DOHH2 (cell line): ENCODE measurements at regions not wholly inside any gene's neighbourhood (a gene's known extent, or its start where the extent isn't known, plus 50 kb on each side); places are given as distances from the start of the nearest gene placed in this dataset.

ENCODE experiments used
- H3F3A ChIP-seq: fragments of 200-600 bp; sonication (generic), shearing (Covaris generic); 2 replicates; pipeline ENCODE4 v1.6.0; 2016; ENCODE audit warnings: antibody characterized with exemption, mild to moderate bottlenecking; ENCODE audit not compliant: control insufficient read depth, insufficient read depth
- H3K27ac ChIP-seq: fragments of 200-600 bp; sonication (generic); 2 replicates; pipeline ENCODE4 v1.5.1; 2014; ENCODE audit warnings: low read depth, mild to moderate bottlenecking, low read length, moderate library complexity
- H3K27me3 ChIP-seq: fragments of 200-600 bp; sonication (generic); 2 replicates; pipeline ENCODE4 v1.6.1; 2014; ENCODE audit warnings: mild to moderate bottlenecking, low read length, mixed read lengths; ENCODE audit not compliant: control insufficient read depth
- H3K36me3 ChIP-seq: fragments of 200-600 bp; sonication (generic); 2 replicates; pipeline ENCODE4 v1.6.1; 2014; ENCODE audit warnings: mild to moderate bottlenecking, low read length, moderate library complexity, mixed read lengths; ENCODE audit not compliant: control insufficient read depth
- H3K4me1 ChIP-seq: fragments of 200-600 bp; sonication (generic); 2 replicates; pipeline ENCODE4 v1.6.1; 2014; ENCODE audit warnings: mild to moderate bottlenecking, low read length, mixed read lengths; ENCODE audit not compliant: control insufficient read depth
- H3K4me2 ChIP-seq: fragments of 200-600 bp; sonication (generic); 2 replicates; pipeline ENCODE4 v1.6.0; 2014; ENCODE audit warnings: mild to moderate bottlenecking, low read length, moderate library complexity
- H3K4me3 ChIP-seq: fragments of 200-600 bp; sonication (generic); 2 replicates; pipeline ENCODE4 v1.5.1; 2014; ENCODE audit warnings: mild to moderate bottlenecking, low read length, mixed read lengths
- H3K79me2 ChIP-seq: fragments of 200-600 bp; sonication (generic); 2 replicates; pipeline ENCODE4 v1.6.1; 2014; ENCODE audit warnings: mild to moderate bottlenecking, low read length, mixed read lengths; ENCODE audit not compliant: control insufficient read depth
- H3K9me2 ChIP-seq: fragments of 200-600 bp; sonication (generic); replicated peaks from 2 replicates; pipeline ENCODE4 v1.6.1; 2014; ENCODE audit warnings: mild to moderate bottlenecking, low read length, mixed read lengths; ENCODE audit not compliant: control insufficient read depth
- H3K9me3 ChIP-seq: fragments of 200-600 bp; sonication (generic); 2 replicates; pipeline ENCODE4 v1.6.1; 2014; ENCODE audit warnings: antibody characterized with exemption, low read length, mixed read lengths; ENCODE audit not compliant: control insufficient read depth, insufficient read depth
- H4K20me1 ChIP-seq: fragments of 200-600 bp; sonication (generic); 2 replicates; pipeline ENCODE4 v1.6.0; 2014; ENCODE audit warnings: low read depth, mild to moderate bottlenecking, antibody characterized with exemption, low read length, moderate library complexity; ENCODE audit not compliant: control insufficient read depth, insufficient read depth
- EZH2phosphoT487 ChIP-seq: fragments of 200-600 bp; sonication (generic); IDR thresholded peaks from 2 replicates; pipeline ENCODE4 v1.6.1; 2017; ENCODE audit warnings: borderline replicate concordance, mild to moderate bottlenecking, antibody characterized with exemption, low read length, moderate library complexity, mixed read lengths
- TF ChIP-seq, protein P1 (sequence below): fragments of 200-600 bp; sonication (generic); IDR thresholded peaks from one replicate; pipeline ENCODE4 v1.5.1; 2014; ENCODE audit warnings: antibody characterized with exemption, mild to moderate bottlenecking, low read depth, low read length; ENCODE audit not compliant: poor library complexity, severe bottlenecking

DNA sequence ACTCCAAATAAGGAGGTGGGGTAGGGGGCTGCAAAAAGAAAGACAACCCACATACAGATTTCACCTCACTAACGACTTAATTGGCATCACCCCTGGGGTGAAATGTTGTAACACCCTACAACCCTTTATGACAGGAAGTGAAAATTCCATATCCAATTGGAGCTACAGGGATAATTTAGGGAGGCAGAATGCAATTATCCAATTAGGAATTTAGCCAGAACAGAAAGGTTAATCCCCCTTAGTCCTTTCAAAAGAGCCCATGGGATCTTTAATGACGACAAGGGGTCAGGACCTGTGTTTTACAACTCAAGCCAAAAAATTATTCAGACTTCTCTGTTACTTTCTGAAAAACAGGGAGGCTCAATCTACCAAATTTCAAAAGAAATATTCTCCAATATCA is 1027.1 kb downstream of the TMEM182 start:
- H3K27me3 ChIP-seq = 0 out of 2 replicates have a peak, but pooled peaks cover 2% of the 10 kb centered on the region
- H3K9me2 ChIP-seq = no peaks in the 10 kb centered on the region
- H3K4me2 ChIP-seq = no peak overlapping the region
- H3K79me2 ChIP-seq = no peaks in the 10 kb centered on the region
- H3K36me3 ChIP-seq = no peaks in the 10 kb centered on the region
- H3F3A ChIP-seq = no peaks in the 10 kb centered on the region
- TF ChIP-seq EZH2phosphoT487 = no peak
- TF ChIP-seq, protein P1, sequence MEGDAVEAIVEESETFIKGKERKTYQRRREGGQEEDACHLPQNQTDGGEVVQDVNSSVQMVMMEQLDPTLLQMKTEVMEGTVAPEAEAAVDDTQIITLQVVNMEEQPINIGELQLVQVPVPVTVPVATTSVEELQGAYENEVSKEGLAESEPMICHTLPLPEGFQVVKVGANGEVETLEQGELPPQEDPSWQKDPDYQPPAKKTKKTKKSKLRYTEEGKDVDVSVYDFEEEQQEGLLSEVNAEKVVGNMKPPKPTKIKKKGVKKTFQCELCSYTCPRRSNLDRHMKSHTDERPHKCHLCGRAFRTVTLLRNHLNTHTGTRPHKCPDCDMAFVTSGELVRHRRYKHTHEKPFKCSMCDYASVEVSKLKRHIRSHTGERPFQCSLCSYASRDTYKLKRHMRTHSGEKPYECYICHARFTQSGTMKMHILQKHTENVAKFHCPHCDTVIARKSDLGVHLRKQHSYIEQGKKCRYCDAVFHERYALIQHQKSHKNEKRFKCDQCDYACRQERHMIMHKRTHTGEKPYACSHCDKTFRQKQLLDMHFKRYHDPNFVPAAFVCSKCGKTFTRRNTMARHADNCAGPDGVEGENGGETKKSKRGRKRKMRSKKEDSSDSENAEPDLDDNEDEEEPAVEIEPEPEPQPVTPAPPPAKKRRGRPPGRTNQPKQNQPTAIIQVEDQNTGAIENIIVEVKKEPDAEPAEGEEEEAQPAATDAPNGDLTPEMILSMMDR = no peak
- H3K27ac ChIP-seq = no peak overlapping the region
- H4K20me1 ChIP-seq = no peaks in the 10 kb centered on the region
- no peak overlapping the region for H3K4me3 ChIP-seq
- H3K9me3 ChIP-seq = no peaks in the 10 kb centered on the region; the same call in 1 of the 2 replicates
- H3K4me1 ChIP-seq = no peaks in the 10 kb centered on the region

DNA sequence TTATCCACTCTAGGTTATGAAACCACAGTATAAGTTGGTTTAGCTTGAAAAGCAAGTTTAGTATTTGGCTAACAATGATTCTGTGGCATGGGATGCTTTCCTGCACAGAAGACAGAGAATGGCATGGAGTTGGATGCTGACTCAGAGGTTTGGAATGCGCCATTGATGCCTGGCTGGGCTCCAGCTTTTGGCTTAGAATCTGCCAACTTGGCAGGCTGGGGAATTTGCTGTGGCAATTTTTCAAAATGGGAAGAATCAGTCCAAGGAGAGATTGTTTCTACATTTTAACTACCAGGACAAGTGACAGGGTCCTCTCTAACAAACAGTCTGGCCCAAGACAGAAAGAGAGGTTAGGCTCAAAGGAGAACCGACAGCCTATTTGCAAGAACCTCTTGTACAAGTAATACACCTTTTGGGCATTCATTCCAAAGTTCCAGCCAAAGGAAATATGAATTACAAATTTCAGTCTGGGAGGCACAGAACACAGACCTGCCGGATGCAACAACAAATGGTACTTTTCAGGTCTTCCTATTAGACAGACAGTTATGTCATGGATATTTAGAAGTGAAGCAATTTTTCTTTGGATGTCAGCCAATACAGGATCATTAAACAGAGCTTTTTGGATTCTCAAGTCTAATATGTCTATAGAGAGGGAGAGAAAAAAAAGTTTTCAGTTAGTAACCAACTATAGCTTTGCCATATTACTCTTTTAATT is 1027.7 kb downstream of the TMEM182 start:
- no peaks in the 10 kb centered on the region; the same call in 1 of the 2 replicates for H3K9me3 ChIP-seq
- no peaks in the 10 kb centered on the region for H3K79me2 ChIP-seq
- no peak overlapping the region for H3K4me2 ChIP-seq
- no peak for TF ChIP-seq EZH2phosphoT487
- TF ChIP-seq, protein P1 = no peak
- H3K27me3 ChIP-seq = 0 out of 2 replicates have a peak, but pooled peaks cover 2% of the 10 kb centered on the region
- no peak overlapping the region for H3K27ac ChIP-seq
- H3K36me3 ChIP-seq = no peaks in the 10 kb centered on the region
- no peaks in the 10 kb centered on the region for H4K20me1 ChIP-seq
- H3K4me1 ChIP-seq = no peaks in the 10 kb centered on the region
- no peaks in the 10 kb centered on the region for H3K9me2 ChIP-seq
- no peaks in the 10 kb centered on the region for H3F3A ChIP-seq
- no peak overlapping the region for H3K4me3 ChIP-seq

DNA sequence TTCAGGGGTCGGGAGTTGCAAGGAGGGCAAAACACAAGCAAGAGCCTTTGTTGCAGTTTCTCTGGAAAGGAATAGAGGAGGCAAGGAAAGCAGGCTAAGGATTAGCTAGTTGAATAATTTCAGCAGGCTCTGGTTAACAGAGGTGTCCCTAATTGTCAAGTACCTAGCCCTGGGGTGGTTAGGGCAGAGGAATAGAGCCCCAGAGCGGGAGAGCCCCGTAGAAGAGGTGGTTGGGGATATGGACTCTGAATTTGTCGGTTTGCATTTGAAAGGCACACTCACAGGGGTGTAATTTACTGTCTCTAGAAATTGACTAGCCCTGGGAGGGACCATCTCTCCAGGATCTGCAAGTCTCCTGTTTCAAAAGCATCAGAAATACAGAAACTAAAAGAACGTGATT is 1030.2 kb downstream of the TMEM182 start:
- Histone ChIP-seq H4K20me1 (no peaks in the 10 kb centered on the region), H3K27me3 (0 out of 2 replicates have a peak, but pooled peaks cover 2% of the 10 kb centered on the region), H3K4me1 (no peaks in the 10 kb centered on the region), H3K4me2 (no peak overlapping the region), H3K36me3 (no peaks in the 10 kb centered on the region), H3K4me3 (no peak overlapping the region), H3K9me2 (no peaks in the 10 kb centered on the region), H3K27ac (no peak overlapping the region), H3F3A (no peaks in the 10 kb centered on the region), H3K79me2 (no peaks in the 10 kb centered on the region), H3K9me3 (no peaks in the 10 kb centered on the region; the same call in 1 of the 2 replicates)
- no peak for TF ChIP-seq EZH2phosphoT487
- TF ChIP-seq, protein P1 = no peak
